Aorta (tissue), 5 donors: ENCODE measurements at regions not wholly inside any gene's neighbourhood (a gene's known extent, or its start where the extent isn't known, plus 50 kb on each side); places are given as distances from the start of the nearest gene placed in this dataset.
"Not testable (repeated sequence)": the region's sequence is repeated elsewhere in the genome, so short reads cannot be mapped to it uniquely, and the experiment has no call there.

Experiments
- ATAC-seq: fragments of 200-7000 bp; cut with Tn5 transposase; one replicate; pipeline ENCODE4 v1.9.1; 2022; ENCODE audit warnings: moderate library complexity; ENCODE audit not compliant: low FRiP score
- DNase-seq, 2 donors: peaks; one replicate each; pipeline ENCODE4 v3.0.0-alpha.2; 2020
- H3K27ac ChIP-seq, 2 donors: one replicate each; pipeline ENCODE4 v1.5.1; 2013; ENCODE audit warnings: low read length in 2 of 2, mild to moderate bottlenecking in 2 of 2, moderate library complexity in 2 of 2, control low read depth in 1 of 2, inconsistent platforms in 1 of 2, low read depth in 1 of 2
- H3K27me3 ChIP-seq, 2 donors: one replicate each; pipeline ENCODE4 v1.6.1; 2013; ENCODE audit warnings: control low read depth in 1 of 2, low read length in 1 of 2, mild to moderate bottlenecking in 1 of 2, moderate library complexity in 1 of 2; ENCODE audit not compliant: insufficient read depth in 2 of 2, control insufficient read depth in 1 of 2
- H3K36me3 ChIP-seq, 2 donors: one replicate each; pipeline ENCODE4 v1.6.1; 2013; ENCODE audit warnings: control low read depth in 1 of 2, low read length in 1 of 2, mild to moderate bottlenecking in 1 of 2; ENCODE audit not compliant: insufficient read depth in 2 of 2, control insufficient read depth in 1 of 2
- H3K4me1 ChIP-seq, 2 donors: one replicate each; pipeline ENCODE4 v1.6.1; 2013; ENCODE audit warnings: low read length in 2 of 2, control low read depth in 1 of 2, mild to moderate bottlenecking in 1 of 2, moderate library complexity in 1 of 2; ENCODE audit not compliant: insufficient read depth in 2 of 2, control insufficient read depth in 1 of 2
- H3K4me3 ChIP-seq, 2 donors: one replicate each; pipeline ENCODE4 v1.5.1; 2013; ENCODE audit warnings: low read length in 2 of 2, control low read depth in 1 of 2, mild to moderate bottlenecking in 1 of 2
- H3K9me3 ChIP-seq: one replicate; pipeline ENCODE4 v1.6.1; 2013; ENCODE audit warnings: mild to moderate bottlenecking, low read length; ENCODE audit not compliant: control insufficient read depth
- WGBS, 2 donors: extraction: QIAGEN DNeasy Blood & Tissue Kit; methylation state at CpG; one replicate each; pipeline ENCODE4 v1.1.7; 2013; 5-methylcytosine and 5-hydroxymethylcytosine counted together
- intact Hi-C, 2 donors: fragments of 100-400 bp; cut with DNase I; formaldehyde crosslinking; loops; one replicate each; pipeline versions ENCODE4 v1.14.2 to v1.15.0; 2022
- donor health status: healthy with polysubstance abuse.
- donor health status: Bipolar disorder and iron deficiency.
- donor health status: DM: no; HTN: no; CAD: no.
- donor health status: DM: no; HTN: no; CAD: no.
- donor health status: DM: yes; HTN: yes; CAD: no.

DNA sequence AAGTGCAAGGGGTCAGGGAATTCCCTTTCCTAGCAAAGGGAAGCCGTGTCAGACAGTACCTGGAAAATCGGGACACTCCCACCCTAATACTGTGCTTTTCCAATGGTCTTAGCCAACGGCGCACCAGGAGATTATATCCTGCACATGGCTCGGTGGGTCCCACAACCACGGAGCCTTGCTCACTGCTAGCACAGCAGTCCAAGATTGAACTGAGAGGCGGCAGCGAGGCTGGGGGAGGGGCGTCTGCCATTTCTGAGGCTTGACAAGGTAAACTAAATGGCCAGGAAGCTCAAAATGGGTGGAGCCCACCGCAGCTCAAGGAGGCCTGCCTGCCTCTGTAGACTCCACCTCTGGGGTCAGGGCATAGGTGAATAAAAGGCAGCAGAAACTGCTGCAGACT, 76.5 kb upstream of the LINC00632 start:
- H3K4me1 ChIP-seq, H3K9me3 ChIP-seq, H3K27ac ChIP-seq, intact Hi-C loops, ATAC-seq, H3K4me3 ChIP-seq, H3K27me3 ChIP-seq, H3K36me3 ChIP-seq: not testable (repeated sequence)
- peak in 1 of 2 donors; percentile 62 for DNase-seq
- WGBS, 2 donors = 88% methylated on average over 10 of the region's 10 CpGs

DNA sequence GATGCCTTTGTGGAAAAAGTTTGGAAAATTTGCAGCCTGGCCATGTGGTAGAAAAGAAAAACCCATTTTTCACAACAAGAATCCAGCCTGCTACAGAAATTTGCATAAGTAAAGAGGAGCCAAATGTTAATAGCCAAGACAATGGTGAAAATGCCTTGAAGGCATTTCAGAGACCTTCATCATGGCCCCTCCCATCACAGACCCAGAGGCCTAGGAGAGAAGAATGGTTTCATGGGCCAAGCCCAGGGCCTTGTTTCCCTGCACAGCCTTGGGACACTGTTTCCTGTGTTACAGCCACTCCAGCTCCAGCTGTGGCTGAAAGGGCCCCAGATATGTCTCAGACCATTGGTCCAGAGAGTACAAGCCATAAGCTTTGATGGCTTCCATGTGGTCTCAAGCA, 101.4 kb upstream of the LINC00632 start:
- no peak overlapping the region for H3K4me3 ChIP-seq
- no peak for ATAC-seq
- intact Hi-C loops = no loop called here

DNA sequence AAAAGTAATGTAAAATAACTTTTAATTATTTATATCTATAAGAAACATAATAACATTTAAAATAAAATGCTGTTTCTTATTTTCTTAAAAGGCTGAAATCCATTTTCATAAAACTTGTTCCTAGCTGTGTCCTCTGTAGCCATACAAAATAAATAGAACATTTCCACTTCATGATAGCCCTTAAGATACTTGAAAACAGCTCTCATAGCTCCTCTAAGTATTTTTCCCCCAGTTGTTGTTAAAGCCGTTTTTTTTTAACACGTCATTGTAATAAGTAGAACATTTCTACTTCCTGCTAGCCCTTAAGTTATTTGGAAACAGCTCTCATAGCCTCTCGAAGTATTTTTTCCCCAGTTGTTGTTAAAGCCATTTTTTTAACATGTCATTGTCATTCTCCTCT, 97.3 kb upstream of the SOX3 start:
- intact Hi-C loops = no loop called here
- Histone ChIP-seq H3K27ac (no peak overlapping the region), H3K4me1 (no peaks in the 10 kb centered on the region), H3K4me3 (no peak overlapping the region), H3K36me3 (no peaks in the 10 kb centered on the region), H3K27me3 (no peaks in the 10 kb centered on the region), H3K9me3 (no peaks in the 10 kb centered on the region)
- no peak for ATAC-seq
- DNase-seq = no peak
- WGBS, 2 donors = 50 to 59% methylated on average over 3 of the region's 3 CpGs

More for the DNA sequence above, 101.4 kb upstream of the LINC00632 start:
- no peak for DNase-seq
- Histone ChIP-seq H3K36me3 (no peaks in the 10 kb centered on the region), H3K27ac (no peak overlapping the region), H3K9me3 (no peaks in the 10 kb centered on the region), H3K27me3 (no peaks in the 10 kb centered on the region), H3K4me1 (no peaks in the 10 kb centered on the region)

DNA sequence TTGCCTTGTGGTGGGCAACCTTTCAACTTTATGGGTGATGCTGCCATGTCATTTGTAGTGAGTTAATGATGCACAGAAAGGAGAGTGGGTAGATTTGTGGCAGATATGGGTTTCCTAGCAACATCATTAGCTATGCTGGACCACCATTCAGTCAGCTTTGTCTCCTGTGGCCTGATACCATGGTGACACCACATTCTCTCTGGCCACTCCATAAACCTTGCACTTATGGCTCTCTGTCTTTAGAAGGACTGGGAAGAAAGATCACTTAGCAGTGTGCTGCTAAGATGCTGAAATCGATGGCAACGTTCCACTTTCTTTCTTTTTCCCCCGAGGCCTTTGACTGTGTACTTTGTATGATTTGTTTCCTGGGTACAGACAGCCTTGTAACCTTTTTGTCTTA, 95.0 kb upstream of the SOX3 start:
- DNase-seq = no peak
- Histone ChIP-seq H3K27ac (no peak overlapping the region), H3K36me3 (no peaks in the 10 kb centered on the region), H3K27me3 (no peaks in the 10 kb centered on the region), H3K9me3 (no peaks in the 10 kb centered on the region), H3K4me1 (no peaks in the 10 kb centered on the region), H3K4me3 (no peak overlapping the region)
- intact Hi-C loops = no loop called here
- no peak for ATAC-seq
- 54 to 67% methylated on average over 3 of the region's 3 CpGs for WGBS, 2 donors

DNA sequence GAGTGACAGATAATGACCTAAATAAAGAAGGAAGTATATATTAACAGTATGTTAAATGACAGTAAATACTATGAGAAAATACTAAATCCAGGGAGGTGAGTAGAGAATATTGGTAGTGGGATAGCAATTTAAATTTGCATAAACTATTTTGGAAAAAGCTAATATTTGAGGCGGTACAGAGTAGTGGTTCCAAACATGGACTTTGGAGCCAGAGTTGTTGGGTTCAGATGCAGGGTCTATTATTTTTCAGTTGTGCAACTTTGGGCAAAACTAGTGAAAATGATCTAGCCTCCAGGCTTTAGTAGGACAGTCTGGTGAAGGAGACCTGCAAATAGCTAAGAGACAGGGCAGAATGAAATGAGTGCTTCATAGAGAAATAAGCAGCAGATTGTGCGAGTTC, 84.8 kb upstream of the SOX3 start:
- no peak overlapping the region for H3K27ac ChIP-seq
- ATAC-seq (no peak), DNase-seq (no peak)
- H3K4me3 ChIP-seq = no peak overlapping the region
- no peaks in the 10 kb centered on the region for H3K4me1 ChIP-seq
- intact Hi-C loops = no loop called here
- no peaks in the 10 kb centered on the region for H3K27me3 ChIP-seq
- 81 to 91% methylated on average over 2 of the region's 2 CpGs for WGBS, 2 donors
- no peaks in the 10 kb centered on the region for H3K9me3 ChIP-seq
- H3K36me3 ChIP-seq = no peaks in the 10 kb centered on the region

DNA sequence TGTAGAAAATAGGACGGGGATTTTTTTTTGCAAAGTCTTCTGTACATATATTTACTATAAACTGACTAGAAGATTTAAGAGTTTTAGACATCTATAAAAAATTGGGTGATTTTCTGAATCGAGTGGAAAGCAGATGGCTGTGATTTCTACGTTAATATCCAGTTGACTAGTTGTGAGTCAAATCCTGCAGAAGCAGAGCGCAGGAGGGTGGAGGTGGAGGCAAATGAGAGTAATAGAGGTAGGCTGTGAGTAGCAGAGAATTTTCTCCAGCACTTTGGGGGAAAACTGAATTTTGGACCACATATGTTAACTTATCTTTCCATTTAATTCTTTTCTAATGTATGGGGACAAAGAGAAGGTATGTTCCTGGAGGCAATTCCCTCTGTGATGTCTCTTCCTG, 82.1 kb upstream of the SOX3 start:
- WGBS, 2 donors = 75 to 86% methylated on average over 4 of the region's 4 CpGs
- ATAC-seq = no peak
- Histone ChIP-seq H3K4me1 (no peaks in the 10 kb centered on the region), H3K27me3 (no peaks in the 10 kb centered on the region), H3K4me3 (no peak overlapping the region), H3K27ac (no peak overlapping the region), H3K9me3 (no peaks in the 10 kb centered on the region), H3K36me3 (no peaks in the 10 kb centered on the region)
- DNase-seq = no peak
- intact Hi-C loops = no loop called here

DNA sequence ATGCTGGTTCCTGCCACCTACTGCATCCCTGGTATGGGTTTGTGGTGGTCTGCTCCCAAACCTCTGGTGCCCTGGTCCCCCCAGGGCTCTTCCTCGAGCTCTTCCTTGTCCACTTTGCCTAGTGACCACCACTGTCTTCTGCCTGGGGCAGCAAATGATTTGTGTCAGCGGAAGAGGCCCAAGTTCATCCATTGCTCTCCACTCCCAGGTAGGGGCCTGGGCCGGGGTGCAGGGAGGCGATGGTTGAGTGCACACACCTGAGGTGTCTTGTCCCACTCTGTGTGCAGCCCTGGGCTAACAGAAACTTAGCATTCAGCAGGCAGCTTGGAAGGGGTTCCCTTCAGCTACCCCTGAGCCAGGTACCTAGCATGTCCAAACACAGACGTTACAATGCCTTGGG, 75.6 kb upstream of the SOX3 start:
- Histone ChIP-seq H3K4me1 (no peaks in the 10 kb centered on the region), H3K27ac (no peak overlapping the region), H3K9me3 (no peaks in the 10 kb centered on the region), H3K4me3 (no peak overlapping the region), H3K27me3 (no peaks in the 10 kb centered on the region), H3K36me3 (no peaks in the 10 kb centered on the region)
- intact Hi-C loops = no loop called here
- ATAC-seq (no peak), DNase-seq (no peak)
- WGBS, 2 donors = 62 to 82% methylated on average over 5 of the region's 5 CpGs

DNA sequence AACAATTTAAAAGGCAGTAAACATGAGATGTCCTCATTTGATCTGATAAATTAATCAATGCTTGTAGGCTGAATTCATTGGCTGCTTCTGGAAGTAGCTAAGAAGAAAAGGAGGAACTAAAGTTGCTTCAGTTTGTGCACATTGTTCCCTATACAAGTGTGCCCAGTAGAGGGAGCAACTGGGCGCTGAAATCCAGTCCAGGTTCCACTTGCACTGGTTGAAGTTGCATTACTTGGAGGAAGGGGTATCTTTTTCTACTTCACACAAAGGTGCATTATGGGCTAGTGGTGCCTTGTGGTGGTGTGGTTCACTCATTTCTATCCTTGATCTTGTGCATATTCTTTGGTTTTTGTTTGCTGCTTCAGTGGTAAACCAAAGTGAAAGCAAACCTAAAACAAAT, 67.9 kb upstream of the SOX3 start:
- intact Hi-C loops = loop anchor here in 1 of 2 donors (5.0 kb wide), 1 partner anchor 160 kb away; no protein-coding TSS in a partner anchor
- ATAC-seq (no peak), DNase-seq (no peak)
- Histone ChIP-seq H3K36me3 (no peaks in the 10 kb centered on the region), H3K27me3 (no peaks in the 10 kb centered on the region), H3K4me1 (no peaks in the 10 kb centered on the region), H3K27ac (no peak overlapping the region), H3K4me3 (no peak overlapping the region), H3K9me3 (no peaks in the 10 kb centered on the region)
- 0 to 15% methylated on average over 1 of the region's 1 CpG for WGBS, 2 donors

DNA sequence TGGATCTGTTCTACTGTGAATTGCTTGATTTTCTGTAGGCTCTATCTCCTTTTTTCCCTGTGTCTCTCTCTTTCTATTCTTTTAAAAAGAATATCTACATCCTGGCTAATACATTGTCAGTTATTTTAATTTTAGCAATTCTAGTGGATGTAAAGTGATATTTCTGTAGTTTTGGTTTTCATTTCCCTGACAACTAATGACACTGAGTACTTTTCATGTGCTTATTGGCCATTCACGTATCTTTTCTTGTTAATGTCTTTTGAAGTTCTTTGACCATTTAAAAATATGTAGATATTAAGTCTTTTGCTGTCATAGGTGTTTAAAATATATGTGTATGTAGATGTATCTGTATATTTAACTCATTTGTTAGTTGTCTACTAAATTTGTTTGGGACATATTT, 59.0 kb upstream of the SOX3 start:
- 31 to 42% methylated on average over 1 of the region's 1 CpG for WGBS, 2 donors

More for the DNA sequence above, 59.0 kb upstream of the SOX3 start:
- H3K4me1 ChIP-seq = no peaks in the 10 kb centered on the region
- H3K9me3 ChIP-seq = no peaks in the 10 kb centered on the region
- DNase-seq = no peak
- H3K4me3 ChIP-seq = no peak overlapping the region
- no peaks in the 10 kb centered on the region for H3K27me3 ChIP-seq
- no peak for ATAC-seq
- intact Hi-C loops = no loop called here
- H3K27ac ChIP-seq = no peak overlapping the region
- H3K36me3 ChIP-seq = no peaks in the 10 kb centered on the region
